Neural progenitor cell (in vitro differentiated cells): ENCODE measurements at regions not wholly inside any gene's neighbourhood (a gene's known extent, or its start where the extent isn't known, plus 50 kb on each side); places are given as distances from the start of the nearest gene placed in this dataset.

Experiments used
- EZH2 ChIP-seq: fragments of 200-600 bp; sonication (generic); IDR thresholded peaks from 2 replicates; pipeline ENCODE4 v1.6.1; 2017; ENCODE audit warnings: antibody characterized with exemption, mild to moderate bottlenecking, moderate library complexity
- EZH2phosphoT487 ChIP-seq: fragments of 200-600 bp; sonication (generic); IDR thresholded peaks from 2 replicates; pipeline ENCODE4 v1.6.1; 2017; ENCODE audit warnings: antibody characterized with exemption
- TF ChIP-seq, protein P1 (sequence below): fragments of 200-600 bp; sonication (generic); IDR thresholded peaks from 2 replicates; pipeline ENCODE4 v1.5.1; 2017; ENCODE audit warnings: antibody characterized with exemption, mild to moderate bottlenecking

DNA sequence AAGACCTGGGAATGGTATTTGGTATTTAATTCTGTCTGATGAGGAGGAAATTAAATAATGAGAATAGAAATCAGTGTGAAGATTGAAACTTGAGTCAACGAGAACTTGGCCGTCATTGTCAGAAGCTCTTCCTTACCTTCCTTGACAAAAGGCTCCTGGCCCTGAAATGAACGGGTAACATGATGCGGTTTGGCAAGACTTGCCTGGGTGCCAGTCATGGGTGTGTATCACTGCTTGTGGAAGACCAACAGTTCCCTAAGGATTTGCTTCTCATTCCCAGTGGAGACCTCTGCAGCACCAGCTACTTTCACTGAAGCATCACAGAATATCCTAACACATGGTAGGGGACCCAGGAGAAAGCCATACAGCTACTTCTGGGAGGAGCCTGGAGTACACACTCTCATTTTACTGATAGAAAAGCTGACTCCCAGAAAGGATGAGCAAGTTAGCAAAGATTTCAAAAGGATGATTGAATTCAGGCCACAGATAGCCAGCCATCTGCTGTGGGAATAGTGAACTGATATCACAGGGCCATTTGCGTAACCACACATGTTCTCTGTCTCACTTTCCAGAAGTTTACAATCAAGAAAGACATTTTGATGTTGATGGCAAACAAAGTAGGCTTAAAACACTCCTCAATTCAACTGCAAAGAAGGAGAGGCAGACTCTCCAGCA is 258.1 kb upstream of the SALL1 start:
- TF ChIP-seq, protein P1, sequence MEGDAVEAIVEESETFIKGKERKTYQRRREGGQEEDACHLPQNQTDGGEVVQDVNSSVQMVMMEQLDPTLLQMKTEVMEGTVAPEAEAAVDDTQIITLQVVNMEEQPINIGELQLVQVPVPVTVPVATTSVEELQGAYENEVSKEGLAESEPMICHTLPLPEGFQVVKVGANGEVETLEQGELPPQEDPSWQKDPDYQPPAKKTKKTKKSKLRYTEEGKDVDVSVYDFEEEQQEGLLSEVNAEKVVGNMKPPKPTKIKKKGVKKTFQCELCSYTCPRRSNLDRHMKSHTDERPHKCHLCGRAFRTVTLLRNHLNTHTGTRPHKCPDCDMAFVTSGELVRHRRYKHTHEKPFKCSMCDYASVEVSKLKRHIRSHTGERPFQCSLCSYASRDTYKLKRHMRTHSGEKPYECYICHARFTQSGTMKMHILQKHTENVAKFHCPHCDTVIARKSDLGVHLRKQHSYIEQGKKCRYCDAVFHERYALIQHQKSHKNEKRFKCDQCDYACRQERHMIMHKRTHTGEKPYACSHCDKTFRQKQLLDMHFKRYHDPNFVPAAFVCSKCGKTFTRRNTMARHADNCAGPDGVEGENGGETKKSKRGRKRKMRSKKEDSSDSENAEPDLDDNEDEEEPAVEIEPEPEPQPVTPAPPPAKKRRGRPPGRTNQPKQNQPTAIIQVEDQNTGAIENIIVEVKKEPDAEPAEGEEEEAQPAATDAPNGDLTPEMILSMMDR, result no peak
- no peak for TF ChIP-seq EZH2phosphoT487
- TF ChIP-seq EZH2, result no peak
